GM12891 (cell line): ENCODE measurements at regions not wholly inside any gene's neighbourhood (a gene's known extent, or its start where the extent isn't known, plus 50 kb on each side); places are given as distances from the start of the nearest gene placed in this dataset.

ENCODE experiments used
- POLR2A ChIP-seq: IDR thresholded peaks from 2 replicates; pipeline ENCODE4 v1.6.1; 2011; ENCODE audit warnings: low read depth, low read length, control low read depth
- POLR2AphosphoS5 ChIP-seq: IDR thresholded peaks from 2 replicates; pipeline ENCODE4 v1.6.1; 2011; ENCODE audit warnings: low read depth, low read length, control low read depth
- SPI1 ChIP-seq: IDR thresholded peaks from 2 replicates; pipeline ENCODE4 v1.6.1; 2011; ENCODE audit warnings: low read depth, low read length, control low read depth
- TAF1 ChIP-seq: IDR thresholded peaks from 2 replicates; pipeline ENCODE4 v1.6.1; 2011; ENCODE audit warnings: low read depth, low read length, control low read depth

- no peak for TF ChIP-seq TAF1
- no peak for TF ChIP-seq SPI1
- TF ChIP-seq POLR2A, result no peak
- TF ChIP-seq POLR2AphosphoS5, result no peak
Observed at GRCh38 chr10:10830293-10830986, 187.2 kb upstream of the CELF2 start.
